Left lung (tissue), 4 donors: ENCODE measurements at regions not wholly inside any gene's neighbourhood (a gene's known extent, or its start where the extent isn't known, plus 50 kb on each side); places are given as distances from the start of the nearest gene placed in this dataset.
A peak's percentile ranks its signal among the peaks of the same experiment; 100 is the strongest.

Source experiments
- ATAC-seq: fragments of 200-7000 bp; cut with Tn5 transposase; one replicate; pipeline ENCODE4 v1.9.1; 2020; ENCODE audit warnings: moderate library complexity
- DNase-seq, 4 donors: peaks; one replicate each; pipeline ENCODE4 v3.0.0-alpha.2; 2013 to 2020
- H3K27ac ChIP-seq, 2 donors: fragments of 200-600 bp; sonication (generic) in 1 of 2; one replicate each; pipeline versions ENCODE4 v1.5.0 to v1.8.0; 2020 to 2021
- H3K27me3 ChIP-seq, 2 donors: fragments of 200-600 bp; sonication (generic) in 1 of 2; one replicate each; pipeline versions ENCODE4 v1.5.0 to v1.8.0; 2020 to 2021
- H3K36me3 ChIP-seq, 2 donors: fragments of 200-600 bp; sonication (generic) in 1 of 2; one replicate each; pipeline versions ENCODE4 v1.5.0 to v1.8.0; 2020 to 2021
- H3K4me1 ChIP-seq, 2 donors: fragments of 200-600 bp; one replicate each; pipeline ENCODE4 v1.8.0; 2021
- H3K4me3 ChIP-seq, 2 donors: fragments of 200-600 bp; sonication (generic) in 1 of 2; one replicate each; pipeline versions ENCODE4 v1.5.0 to v1.8.0; 2020 to 2021; ENCODE audit warnings: mild to moderate bottlenecking in 1 of 2
- H3K9me3 ChIP-seq, 2 donors: fragments of 200-600 bp; sonication (generic) in 1 of 2; one replicate each; pipeline versions ENCODE4 v1.5.0 to v1.8.0; 2020 to 2021
- CTCF ChIP-seq, 2 donors: fragments of 200-600 bp; sonication (generic) in 1 of 2; IDR thresholded peaks; one replicate each; pipeline versions ENCODE4 v1.5.0 to v1.8.0; 2021; ENCODE audit warnings: antibody characterized with exemption in 2 of 2
- intact Hi-C, 2 donors: fragments of 100-400 bp; cut with DNase I; formaldehyde crosslinking; loops; one replicate each; pipeline versions ENCODE4 v1.11.2 to v1.14.2; 2022
- donor health status: DM: no; HTN: yes; CAD: no.
- donor health status: DM: no; HTN: no; CAD: no.

GRCh38 chr3:4904811-4905695 is 74.2 kb upstream of the BHLHE40 start:
- Histone ChIP-seq H3K27me3 (no peaks in the 10 kb centered on the region), H3K4me1 (peaks cover 8 to 12% of the 10 kb centered on the region in 2 donors), H3K27ac (no peak overlapping the region), H3K4me3 (no peak overlapping the region), H3K36me3 (no peaks in the 10 kb centered on the region), H3K9me3 (no peaks in the 10 kb centered on the region)
- no peak for TF ChIP-seq CTCF (IDR thresholded peaks at IDR 0.05)
- intact Hi-C loops, result no loop called here
- ATAC-seq (peak; percentile 69), DNase-seq (peak in 1 of 4 donors; percentile 30)

- no peak for TF ChIP-seq CTCF (IDR thresholded peaks at IDR 0.05)
- no peaks in the 10 kb centered on the region for H3K27me3 ChIP-seq
- H3K27ac ChIP-seq, result no peak overlapping the region
- H3K9me3 ChIP-seq, result no peaks in the 10 kb centered on the region
- peaks cover 8 to 12% of the 10 kb centered on the region in 2 donors for H3K4me1 ChIP-seq
- ATAC-seq, result no peak
- H3K36me3 ChIP-seq, result no peaks in the 10 kb centered on the region
- H3K4me3 ChIP-seq, result no peak overlapping the region
- intact Hi-C loops, result no loop called here
- DNase-seq, result no peak
These were observed 73.1 kb upstream of the BHLHE40 start for GRCh38 chr3:4906107-4906621.

- H3K36me3 ChIP-seq, result no peaks in the 10 kb centered on the region
- no peaks in the 10 kb centered on the region for H3K27me3 ChIP-seq
- ATAC-seq (no peak), DNase-seq (no peak)
- H3K9me3 ChIP-seq, result no peaks in the 10 kb centered on the region
- H3K4me1 ChIP-seq, result peaks cover 8 to 10% of the 10 kb centered on the region in 2 donors
- no peak overlapping the region for H3K27ac ChIP-seq
- TF ChIP-seq CTCF (IDR thresholded peaks at IDR 0.05), result no peak
- no peak overlapping the region for H3K4me3 ChIP-seq
- intact Hi-C loops, result no loop called here
These were observed 72.2 kb upstream of the BHLHE40 start for GRCh38 chr3:4907050-4907449.

GRCh38 chr3:4907643-4908432 is 71.4 kb upstream of the BHLHE40 start:
- Histone ChIP-seq H3K27me3 (no peaks in the 10 kb centered on the region), H3K27ac (no peak overlapping the region), H3K4me3 (no peak overlapping the region), H3K9me3 (no peaks in the 10 kb centered on the region), H3K36me3 (no peaks in the 10 kb centered on the region), H3K4me1 (peaks cover 8% of the 10 kb centered on the region in 2 donors)
- intact Hi-C loops, result no loop called here
- ATAC-seq (no peak), DNase-seq (no peak)
- no peak for TF ChIP-seq CTCF (IDR thresholded peaks at IDR 0.05)
